GM18868 (cell line): ENCODE measurements at regions not wholly inside any gene's neighbourhood (a gene's known extent, or its start where the extent isn't known, plus 50 kb on each side); places are given as distances from the start of the nearest gene placed in this dataset.
"Not testable (repeated sequence)": the region's sequence is repeated elsewhere in the genome, so short reads cannot be mapped to it uniquely, and the experiment has no call there.

Source experiments
- ATAC-seq: cut with Tn5 transposase; IDR thresholded peaks from one replicate; pipeline ENCODE4 v1.9.1; 2021; ENCODE audit warnings: mild to moderate bottlenecking, moderate library complexity; ENCODE audit not compliant: unreplicated experiment

DNA sequence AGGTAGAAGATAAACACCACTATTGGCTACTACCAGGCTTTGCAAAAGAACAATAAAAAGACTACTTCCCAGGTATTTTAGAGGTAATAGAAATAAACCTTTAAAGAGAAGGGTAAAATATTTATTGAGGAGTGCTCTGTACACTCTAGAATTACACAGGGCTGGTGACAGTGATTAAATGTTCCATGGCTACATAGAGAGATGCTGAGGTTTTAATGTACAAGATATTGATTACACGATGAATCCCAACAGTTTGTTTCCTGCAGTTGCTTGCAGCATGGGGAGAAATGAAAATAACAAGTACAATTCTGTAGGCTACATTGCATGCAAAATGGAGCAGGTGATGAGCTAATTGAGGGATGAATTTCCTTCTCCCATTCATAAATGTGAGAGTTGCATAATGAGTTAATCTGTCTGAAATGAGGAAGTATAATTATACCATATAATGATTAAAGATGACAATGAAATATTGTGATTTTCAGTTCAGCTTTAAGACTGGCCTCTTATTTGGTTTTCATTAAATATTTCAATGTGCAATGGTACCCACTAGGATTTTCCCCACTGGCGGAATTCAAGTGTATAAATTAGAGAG is 266.1 kb downstream of the SOCS6 start:
- ATAC-seq, result no peak

DNA sequence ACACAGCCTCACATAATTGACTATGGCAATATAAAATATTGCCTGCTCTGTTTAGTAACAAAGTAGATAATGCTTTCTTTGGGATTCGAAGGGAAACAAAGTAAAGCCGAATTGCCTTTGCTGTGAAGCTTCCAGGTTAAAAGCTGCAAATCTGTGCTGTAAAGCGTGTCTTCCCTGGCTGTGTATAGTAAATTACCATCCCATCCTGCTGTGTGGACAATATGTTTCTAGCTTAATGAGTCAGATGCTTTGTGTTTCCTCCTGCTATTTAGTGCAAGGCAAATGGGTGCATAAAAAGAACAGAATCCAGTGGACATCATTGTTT is 265.1 kb downstream of the SOCS6 start:
- ATAC-seq, result no peak

DNA sequence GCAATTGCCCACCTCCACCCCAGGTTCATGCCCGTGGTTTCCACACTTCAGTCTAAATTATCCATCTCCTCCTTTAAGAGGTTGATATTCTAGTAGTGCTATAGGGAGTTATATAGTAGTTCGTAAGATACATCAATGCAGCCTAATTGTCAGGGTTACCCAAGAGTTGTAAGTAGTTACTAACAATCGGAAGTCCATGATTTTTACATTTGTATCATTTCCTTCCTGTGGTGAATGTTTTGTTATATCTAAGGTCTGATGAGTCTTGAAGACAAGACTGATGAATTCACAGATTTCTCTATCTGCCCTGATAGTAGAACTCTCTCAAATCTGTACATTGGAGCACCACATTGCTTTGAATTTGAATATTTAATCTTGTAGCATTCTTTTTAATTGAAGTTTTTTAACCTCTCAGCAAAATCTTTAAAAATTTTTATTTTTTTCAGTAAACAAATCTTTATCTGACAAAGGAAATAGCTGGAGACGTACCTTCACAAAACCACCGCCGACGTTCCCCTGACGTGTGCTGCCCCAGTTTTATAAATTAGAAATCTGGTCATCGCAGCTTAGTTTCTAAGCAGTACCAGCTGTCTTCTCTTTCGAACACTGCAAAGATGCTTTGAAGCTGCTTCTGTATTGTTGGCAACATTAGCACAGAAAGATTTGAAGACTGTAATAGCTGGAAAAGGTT is 264.5 kb downstream of the SOCS6 start:
- no peak for ATAC-seq

DNA sequence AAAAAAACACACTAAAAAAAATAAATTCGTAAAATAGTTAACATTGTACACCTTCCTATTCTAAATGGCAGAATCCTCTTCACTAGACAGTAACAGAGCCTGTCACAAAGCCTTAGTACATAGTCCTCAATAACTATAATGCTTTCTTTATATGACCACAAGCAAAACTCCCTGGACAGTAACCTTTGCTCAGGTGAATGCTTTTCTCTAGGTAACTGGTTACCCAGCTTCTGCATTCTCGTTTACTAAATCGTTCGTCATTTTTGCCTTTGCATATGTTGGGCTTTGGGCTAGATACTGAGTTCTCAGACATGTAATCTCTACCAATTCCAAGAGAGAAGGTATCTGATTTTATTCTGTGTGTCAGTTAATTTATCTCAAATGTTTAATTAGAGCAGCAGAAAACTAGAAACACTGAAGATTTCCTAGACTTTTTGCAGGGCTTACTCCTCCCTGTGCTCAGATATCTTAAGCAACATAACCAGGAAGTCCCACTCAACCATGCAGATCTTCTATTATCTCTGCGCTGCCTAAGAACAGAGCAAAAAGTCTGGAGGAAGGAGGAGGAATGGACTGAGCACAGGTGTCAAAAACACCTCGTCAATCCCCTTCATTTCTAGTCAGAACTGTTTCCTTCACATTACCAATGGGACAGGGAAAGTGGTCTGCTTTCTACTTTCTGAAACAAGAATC is 247.7 kb downstream of the SOCS6 start:
- no peak for ATAC-seq

DNA sequence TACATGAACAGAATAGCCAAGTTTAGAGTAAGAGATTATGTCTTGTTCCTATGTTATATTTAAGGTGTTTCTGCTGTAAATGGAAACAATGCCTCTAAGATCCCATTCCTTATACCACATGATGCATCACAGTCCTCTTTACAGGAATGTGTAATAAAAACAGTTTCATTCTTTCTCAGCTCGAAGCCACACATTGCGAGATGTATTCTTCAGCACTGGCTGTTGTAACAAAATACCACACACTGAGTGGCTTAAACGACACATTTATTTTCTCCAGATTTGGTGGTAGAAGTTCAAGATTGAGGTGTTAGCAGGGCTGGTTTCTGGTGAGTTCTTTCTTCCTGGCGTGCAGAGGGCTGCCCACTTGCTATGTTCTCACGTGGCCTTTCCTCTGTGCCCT is 246.2 kb downstream of the SOCS6 start:
- ATAC-seq, result no peak

DNA sequence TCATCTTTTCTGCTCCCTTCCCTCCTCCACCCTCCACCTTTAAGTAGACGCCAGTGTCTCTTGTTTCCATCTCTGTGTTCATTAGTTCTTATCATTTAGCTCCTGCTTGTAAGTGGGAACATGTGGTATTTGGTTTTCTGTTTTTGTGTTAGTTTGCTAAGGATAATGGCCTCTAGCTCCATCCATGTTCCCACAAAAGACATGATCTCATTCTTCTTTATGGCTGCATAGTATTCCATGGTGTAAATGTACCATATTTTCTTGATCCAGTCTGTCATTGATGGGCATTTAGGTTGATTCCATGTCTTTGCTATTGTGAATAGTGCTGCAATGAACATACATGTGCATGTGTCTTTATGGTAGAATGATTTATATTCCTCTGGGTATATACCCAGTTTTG is 236.5 kb downstream of the SOCS6 start:
- ATAC-seq, result not testable (repeated sequence)

DNA sequence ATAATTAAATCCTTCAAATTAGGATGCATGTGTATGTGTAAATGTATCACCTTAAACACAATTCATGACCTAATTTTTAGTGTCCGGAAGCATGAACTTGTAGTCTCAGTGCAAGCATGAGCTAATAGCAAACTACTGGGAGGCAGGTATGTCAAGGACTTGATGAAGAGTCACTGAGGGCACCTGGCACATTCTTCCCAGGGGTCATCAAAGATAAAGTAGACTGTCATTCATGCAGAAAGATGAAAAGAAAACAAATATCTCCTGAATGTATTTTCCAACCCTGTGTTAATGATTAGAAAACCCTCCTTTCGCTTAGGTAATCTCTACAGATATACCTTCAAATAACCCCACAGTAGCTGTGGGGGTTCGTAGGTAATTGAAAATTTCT is 234.9 kb downstream of the SOCS6 start:
- no peak for ATAC-seq

DNA sequence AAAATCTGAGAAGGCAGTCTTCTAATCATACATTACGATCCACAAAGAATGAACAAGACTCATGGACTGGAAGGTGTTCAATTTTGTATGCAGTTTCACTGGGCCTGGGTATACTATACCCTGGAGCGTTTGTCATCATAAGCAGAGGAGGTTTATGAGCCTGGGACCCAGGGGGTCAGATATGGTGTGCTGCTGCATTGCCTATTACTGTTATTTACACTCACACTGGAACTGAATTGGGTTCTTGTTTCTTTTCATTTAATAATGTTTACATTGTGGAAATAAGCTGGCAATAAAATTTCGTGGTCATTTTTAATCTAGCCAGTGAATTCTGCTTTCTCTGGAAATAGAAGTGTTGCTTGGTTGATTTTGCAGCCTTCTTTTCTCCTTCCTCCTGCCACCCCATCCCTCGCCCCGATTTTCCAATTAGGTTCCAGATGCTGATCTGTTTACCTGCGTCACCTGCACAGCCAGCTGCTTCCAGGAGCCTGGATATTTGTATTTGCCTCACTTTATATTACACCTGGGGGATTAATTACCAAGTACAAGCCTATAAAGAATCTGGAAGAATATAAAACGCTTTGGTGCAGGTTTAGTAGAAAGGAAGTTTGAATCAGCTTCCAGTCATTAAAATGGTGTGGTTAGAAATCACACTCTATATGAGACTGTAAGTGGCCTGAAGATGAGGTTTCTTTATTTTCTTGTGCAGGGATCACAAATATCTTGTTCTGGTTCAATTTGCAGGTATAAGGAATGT is 234.4 kb downstream of the SOCS6 start:
- no peak for ATAC-seq

DNA sequence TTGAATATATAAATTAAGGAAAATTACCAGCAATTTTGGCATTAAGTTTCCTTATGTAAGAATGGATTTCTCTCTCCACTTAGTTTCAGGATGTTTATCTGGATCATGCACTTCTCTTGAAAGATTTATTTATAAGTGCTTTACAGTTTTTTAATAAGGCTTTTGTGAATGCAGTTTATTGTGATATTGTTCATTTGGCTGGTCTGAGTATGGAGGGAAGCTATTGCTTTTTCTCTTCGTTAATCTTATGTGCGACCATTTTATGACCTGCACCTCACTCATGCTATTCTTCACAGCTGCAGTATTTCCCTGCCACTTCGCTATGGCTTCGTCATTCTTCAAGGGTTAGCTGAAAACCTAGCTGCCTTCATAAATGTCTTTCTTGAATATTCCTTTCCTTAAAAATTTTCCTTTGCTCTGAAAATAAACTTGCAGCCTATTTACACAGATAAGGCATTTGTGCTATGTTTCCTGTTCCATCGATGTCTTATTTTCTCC is 233.4 kb downstream of the SOCS6 start:
- no peak for ATAC-seq

DNA sequence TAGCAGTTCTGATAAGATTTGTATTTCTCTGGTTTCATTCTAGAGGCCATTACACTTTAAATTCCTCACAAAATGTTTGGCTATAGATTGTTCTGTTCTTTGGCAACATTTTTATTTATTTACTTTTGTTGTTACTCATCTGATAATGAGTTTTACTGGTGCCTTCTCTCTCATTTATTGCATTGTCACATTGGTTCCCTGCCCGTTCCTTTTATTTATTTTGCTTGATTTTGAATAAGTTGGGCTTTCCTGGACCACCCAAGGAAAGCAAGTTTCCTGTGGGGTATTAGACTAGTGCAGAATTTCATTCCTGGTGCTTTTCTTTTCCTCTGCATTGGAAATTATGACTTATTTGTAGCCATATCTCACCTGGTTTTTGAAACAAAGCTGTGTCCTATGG is 232.0 kb downstream of the SOCS6 start:
- ATAC-seq, result no peak

DNA sequence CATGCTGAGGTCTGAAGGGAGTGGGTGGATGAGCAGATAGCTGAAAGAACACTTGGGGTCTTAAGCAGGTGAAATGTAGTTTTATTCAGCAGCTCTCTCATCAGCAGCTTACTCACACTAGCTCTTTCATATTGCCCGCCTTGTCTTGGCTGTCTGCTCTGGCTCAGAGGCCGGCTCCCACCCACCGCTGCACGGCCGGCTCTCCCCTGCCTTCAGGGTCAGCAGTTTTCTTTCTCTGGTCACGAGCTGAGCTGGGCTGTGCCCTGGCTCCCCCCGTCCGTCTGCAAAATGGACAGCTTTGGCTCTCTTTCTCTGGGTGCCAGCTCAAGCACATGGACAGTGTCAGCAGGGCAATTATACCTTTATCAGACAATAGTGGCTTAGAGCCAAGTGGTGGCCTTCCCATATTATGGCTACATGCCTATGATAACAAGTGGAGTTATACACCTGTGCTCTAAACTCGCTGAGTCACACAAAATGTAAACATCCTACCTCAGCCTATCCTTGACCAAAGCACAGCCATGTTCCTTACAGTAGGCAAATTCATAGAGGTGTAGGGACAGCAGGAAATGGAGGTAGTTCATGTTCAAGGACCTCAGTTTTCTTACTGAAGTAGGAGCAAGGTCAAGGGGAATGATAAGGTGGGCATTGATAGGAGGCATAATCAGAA is 224.8 kb downstream of the SOCS6 start:
- no peak for ATAC-seq

DNA sequence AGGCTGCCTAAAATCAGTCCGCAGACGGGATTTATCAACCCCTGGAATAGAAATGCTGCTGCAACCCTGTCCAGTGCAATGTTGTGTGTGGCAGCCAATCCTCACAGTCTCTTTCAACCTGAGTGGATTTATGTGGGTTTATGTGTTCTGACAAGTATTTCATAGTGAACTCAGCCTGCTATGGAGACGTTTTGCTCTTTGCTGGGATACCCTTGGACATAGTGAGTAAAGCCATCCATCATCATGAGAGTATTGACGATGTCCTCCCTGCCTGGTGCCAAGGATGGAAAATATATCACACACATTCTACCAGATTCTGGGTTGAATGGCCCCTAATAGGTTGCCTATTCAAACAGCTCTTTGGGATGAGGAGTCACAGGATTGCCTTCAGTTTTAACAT is 219.1 kb downstream of the SOCS6 start:
- no peak for ATAC-seq

DNA sequence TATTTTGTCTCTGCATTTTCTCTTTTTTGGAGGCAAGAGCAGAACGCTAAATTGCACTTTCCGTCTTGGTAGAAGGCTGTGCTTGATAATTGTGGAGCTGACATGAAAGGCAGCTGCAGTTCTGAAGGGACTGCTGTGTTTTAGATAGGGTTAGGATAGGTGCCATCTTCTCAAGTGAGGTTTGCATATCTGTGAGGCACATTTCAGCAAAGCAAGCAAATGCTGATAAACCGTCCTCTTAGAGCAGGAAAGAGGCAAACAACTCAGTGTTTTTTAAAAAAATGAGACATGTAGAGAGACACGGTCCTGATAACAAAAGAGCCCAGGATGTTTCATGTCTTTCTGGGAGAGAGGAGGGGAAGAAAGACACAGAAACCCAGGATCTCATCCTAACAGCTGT is 217.7 kb downstream of the SOCS6 start:
- ATAC-seq, result no peak

DNA sequence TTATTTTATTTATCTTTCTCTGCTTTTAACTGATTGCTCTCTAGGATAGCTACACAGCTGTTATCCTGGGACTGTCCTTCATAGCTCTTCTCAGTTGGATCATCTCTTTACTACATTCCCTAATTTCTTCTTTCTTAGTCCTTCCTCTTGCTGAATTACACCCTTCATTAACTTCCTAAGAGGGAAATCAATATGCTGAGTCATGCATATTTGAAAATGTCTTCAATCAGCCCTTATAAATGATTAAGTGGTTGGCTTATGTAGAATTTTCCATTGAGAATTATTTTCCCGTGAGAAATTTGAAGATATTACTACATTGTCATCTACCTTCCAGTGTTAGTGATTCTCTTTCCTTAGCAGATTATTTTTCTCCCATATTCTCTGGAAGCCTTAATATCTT is 214.2 kb downstream of the SOCS6 start:
- no peak for ATAC-seq

DNA sequence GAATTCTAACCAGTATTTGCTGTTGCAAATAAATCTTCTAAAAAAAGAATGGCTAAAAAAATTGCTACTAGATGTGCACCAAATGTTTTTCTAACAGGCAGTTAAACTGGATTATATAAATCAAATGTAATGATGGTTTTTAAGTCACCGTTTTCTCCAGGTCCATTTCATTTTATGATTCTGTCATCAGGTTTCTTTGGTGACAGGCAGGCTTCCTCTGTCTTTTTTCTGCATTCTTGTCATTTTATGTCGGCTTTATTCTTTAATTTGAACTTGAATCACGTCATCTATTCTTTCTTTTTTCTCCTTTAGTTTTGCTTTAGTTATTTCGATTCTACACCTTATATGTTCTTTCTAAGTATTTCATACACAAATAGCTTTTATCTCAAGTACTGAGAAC is 212.5 kb downstream of the SOCS6 start:
- no peak for ATAC-seq

DNA sequence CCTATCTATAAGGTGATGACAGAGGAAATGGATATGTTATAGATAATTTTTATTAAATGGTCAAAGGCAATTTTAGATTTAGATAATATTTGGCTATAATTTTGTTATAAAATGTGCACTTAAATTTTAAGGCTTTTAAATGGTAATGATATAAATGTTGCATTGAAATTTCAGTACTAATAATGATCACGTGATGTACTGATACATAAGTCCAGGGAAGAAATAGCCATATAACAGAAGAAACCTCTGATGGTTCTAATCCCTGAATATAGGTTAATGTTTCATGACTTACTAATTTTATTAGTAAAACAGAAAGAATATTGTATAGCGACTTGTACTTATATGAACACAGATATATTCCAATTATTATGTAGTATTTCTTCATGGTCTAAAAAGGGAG is 211.9 kb downstream of the SOCS6 start:
- ATAC-seq, result no peak

DNA sequence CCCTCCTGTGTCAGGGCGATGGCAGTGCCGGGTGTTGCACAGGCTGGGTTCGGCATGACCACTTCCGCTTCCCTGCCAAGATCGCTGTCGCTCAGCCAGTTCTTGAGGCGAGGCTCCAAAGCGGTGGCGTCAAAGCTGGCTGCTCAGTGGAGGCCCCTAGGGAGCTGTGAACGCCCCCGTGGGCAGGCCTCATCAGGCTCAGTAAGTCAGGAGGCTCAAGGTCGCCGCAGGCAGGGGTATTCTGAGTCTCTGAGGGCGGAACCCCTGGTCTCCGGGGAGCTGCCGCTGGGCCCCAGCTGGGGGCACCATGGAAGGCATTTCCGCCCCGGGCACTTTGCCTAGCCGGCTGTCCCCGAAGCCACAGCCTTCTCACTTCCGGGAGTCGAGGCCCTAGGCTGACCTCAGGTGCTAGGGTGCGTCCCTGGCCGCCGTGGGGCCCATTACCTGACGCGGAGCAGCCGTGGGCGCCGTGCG is 210.4 kb downstream of the SOCS6 start:
- ATAC-seq, result no peak

DNA sequence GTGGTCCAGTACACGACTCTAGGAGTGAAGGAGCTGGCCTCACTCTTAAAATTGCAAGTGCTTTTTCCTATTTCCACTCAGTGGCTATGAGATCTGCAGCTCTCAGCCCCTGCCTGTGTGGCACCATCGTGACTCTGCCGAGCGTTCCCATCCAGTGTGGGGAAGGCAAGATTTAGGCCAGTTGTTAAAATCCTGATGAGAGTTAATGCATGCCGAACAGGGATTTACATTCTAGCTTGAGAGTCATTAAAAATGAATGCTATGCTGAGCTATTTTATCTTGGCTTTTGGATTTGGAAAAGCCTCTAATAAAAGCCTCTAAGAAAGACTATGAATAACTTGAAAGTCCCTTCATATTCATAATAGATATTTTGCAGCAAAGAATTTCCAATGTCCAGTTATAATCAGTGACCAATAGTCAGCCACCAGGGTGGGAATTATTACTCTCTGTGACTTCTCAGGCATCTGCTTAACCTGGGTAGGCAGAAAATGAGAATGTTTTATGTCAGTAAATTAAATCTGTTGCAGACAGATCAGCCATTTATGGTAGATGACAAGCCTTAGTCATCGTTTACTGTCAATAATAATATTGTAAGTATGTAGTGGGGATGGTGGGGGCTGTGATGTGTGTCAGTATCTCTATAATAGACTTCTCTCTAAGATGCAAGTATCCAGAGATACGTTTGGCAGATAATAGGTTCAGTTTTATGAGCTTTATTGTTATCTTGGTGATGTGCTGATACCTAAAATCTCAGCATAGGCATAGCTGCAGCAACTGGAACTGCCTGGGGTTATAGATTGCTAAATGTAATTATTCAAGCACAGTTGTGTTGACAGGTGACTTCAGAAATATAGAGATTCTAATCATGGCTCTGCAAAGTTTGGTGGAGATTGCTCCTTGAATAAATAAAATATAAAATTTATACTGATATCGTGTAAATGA is 207.8 kb downstream of the SOCS6 start:
- ATAC-seq, result no peak

DNA sequence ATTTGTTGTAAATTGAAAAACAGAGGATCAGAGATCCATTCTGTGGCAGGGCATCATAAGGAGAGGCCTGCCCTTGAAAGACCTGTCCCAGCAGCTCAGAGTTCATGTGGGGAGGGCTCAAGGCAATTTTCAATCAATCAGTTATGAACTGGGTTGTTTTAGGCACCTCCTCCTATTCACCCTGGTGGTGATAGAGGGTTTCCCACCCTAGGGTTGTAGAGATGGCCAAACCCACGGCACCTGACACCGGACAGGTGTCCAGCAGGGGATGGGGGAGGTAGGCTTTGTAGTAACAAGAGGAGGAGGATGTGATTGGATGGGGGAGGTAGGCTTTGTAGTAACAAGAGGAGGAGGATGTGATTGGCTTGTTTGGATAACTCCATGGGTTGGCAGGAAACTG is 205.7 kb downstream of the SOCS6 start:
- no peak for ATAC-seq

DNA sequence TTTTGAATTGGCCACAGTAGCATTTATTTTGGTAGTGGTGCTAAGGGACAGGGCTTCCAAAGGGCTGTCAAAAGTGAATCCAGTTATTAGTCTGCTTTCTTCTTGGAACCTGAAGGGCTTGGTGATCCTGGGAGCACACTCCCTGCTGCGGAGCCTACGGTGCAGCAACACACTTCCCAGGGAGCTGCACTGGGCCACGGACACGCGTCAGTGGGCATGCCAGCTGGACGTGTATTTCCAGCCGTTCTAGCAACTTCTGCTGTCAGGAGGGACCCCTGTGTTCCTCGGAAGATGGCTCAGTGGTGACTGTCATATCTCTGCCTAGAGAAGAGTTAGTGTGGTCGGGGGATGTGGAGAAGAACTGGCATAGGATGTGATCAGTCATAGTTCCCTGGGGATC is 204.6 kb downstream of the SOCS6 start:
- ATAC-seq, result no peak
